HG02938 (cell line): ENCODE measurements at regions not wholly inside any gene's neighbourhood (a gene's known extent, or its start where the extent isn't known, plus 50 kb on each side); places are given as distances from the start of the nearest gene placed in this dataset.
"Not testable (repeated sequence)": the region's sequence is repeated elsewhere in the genome, so short reads cannot be mapped to it uniquely, and the experiment has no call there.

ENCODE experiments used
- ATAC-seq: cut with Tn5 transposase; IDR thresholded peaks from one replicate; pipeline ENCODE4 v1.9.1; 2021; ENCODE audit warnings: mild to moderate bottlenecking, moderate library complexity; ENCODE audit not compliant: unreplicated experiment

DNA sequence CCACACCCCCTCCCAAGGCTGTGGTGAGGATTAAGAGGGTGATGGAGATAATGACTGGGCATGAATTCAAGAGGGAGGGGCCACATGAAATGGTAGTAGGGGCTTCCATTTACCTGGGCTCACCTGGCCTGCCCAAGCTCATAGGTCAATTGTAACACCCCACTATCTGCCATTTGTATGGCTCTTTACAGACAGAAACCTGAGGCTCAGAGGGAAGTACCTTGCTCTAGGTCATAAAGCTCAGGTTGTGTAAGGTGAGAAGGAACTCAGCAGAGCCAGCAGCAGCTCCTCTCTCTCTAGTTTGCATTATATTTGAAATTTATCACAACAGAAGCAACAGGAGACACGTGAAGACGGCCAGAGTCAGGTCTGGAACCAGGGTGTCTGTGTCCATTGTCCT, 133.4 kb upstream of the ALDH1B1 start:
- no peak for ATAC-seq

GRCh38 chr9:38257626-38258215, 134.8 kb upstream of the ALDH1B1 start:
- no peak for ATAC-seq

GRCh38 chr9:38256461-38256860, 136.0 kb upstream of the ALDH1B1 start:
- ATAC-seq: no peak

GRCh38 chr9:38255599-38255998, 136.9 kb upstream of the ALDH1B1 start:
- no peak for ATAC-seq

DNA sequence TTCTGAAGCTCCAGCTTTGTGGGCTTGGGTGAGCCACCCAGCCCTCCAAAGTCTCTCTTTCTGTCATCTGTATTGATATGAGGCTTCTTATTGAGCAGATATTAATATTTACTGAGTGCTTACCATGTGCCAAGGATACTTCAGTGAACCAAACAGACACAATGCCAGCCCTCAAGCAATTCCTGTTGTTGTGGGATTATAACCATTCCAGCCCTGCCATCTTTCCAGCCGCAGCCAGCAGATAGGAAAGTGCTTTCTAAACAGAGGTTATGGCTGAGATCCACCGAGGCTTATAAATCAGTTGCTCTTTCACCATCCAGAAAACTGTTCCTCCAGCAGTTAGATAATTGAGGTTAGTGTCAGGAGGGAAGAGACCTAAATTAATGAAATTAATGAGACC, 137.7 kb upstream of the ALDH1B1 start:
- no peak for ATAC-seq

GRCh38 chr9:38254151-38254550, 138.4 kb upstream of the ALDH1B1 start:
- ATAC-seq: no peak

- no peak for ATAC-seq
Measured at GRCh38 chr9:38253200-38253599, 139.3 kb upstream of the ALDH1B1 start.

- ATAC-seq: no peak
Measured at GRCh38 chr9:38251036-38251860, 141.3 kb upstream of the ALDH1B1 start.

- no peak for ATAC-seq
Measured at GRCh38 chr9:38250279-38251035, 142.0 kb upstream of the ALDH1B1 start.

DNA sequence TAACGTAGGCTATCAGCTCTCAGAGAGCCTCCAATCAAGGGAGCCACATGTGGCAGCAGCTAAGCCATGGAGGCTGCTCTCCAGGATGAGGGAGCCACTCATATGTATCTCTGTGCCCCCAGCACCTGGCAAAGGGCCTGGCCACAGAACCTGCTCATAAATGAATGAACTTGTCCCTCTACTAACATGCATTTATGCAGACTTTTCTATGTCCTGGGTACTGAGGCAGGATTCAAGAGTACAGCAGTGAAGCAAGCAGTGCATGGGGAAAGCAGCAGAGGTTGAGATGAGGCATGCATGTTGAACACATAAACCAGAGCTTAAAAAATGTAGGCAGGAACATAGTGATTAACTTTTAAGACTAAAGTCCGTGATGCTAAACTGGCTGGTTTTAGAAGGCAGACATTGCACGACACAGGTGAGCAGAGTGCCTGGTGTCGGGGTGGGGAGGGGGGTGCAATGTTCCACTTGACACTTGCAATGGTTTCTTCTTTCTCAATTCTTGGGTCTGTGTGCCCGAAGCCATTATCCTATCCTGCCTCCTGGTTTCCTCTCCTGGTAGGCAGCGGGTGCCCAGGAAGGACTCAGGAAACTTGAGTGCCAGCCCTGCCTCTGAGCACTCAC, 142.8 kb upstream of the ALDH1B1 start:
- ATAC-seq: no peak

- ATAC-seq: no peak
Measured at GRCh38 chr9:38249049-38249448, 143.5 kb upstream of the ALDH1B1 start.

DNA sequence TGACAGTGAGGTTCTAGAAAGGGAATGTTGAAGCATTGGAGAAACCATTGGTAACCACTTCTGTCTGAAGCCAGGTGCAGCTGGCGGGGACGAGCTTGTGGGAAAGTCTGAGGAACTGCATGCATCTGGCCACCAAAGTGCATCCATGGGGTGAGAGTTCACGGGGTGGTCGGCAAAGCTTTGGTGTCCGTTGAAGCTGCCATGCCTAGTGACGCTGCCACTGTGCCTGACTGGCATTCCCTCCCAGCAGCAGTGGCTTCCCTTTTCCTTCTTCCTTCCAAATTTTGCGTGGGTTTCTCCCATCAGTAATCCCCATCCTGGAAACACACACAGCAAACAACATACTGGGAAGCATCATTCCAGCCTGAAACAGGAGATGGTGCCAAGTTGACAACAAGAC, 145.7 kb upstream of the ALDH1B1 start:
- ATAC-seq: no peak

GRCh38 chr9:38244971-38245370, 147.5 kb upstream of the ALDH1B1 start:
- no peak for ATAC-seq

- no peak for ATAC-seq
Measured at GRCh38 chr9:38243993-38244392, 148.5 kb upstream of the ALDH1B1 start.

GRCh38 chr9:38242151-38242550, 150.4 kb upstream of the ALDH1B1 start:
- not testable (repeated sequence) for ATAC-seq

- no peak for ATAC-seq
Measured at GRCh38 chr9:38240051-38240450, 152.5 kb upstream of the ALDH1B1 start.

DNA sequence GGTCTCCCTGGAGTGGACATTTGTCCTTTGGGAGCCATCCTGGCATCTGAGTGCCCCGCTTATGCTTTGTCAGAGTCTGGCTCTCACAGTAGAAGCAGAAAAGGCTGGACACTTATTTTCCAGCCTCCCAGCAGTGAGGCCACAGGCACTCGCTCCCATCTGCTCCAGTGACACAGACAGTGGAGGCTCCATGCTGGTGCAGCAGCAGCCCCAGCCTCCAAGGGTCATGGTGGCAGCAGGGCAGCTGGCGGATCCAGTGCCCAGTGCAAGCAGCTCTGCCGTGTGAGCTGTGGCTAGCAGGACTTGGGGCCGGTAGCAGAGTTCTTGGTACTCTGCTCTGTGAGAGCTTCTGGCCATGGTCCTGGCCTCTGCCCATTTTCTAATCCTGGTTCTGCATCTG, 157.3 kb upstream of the ALDH1B1 start:
- no peak for ATAC-seq

DNA sequence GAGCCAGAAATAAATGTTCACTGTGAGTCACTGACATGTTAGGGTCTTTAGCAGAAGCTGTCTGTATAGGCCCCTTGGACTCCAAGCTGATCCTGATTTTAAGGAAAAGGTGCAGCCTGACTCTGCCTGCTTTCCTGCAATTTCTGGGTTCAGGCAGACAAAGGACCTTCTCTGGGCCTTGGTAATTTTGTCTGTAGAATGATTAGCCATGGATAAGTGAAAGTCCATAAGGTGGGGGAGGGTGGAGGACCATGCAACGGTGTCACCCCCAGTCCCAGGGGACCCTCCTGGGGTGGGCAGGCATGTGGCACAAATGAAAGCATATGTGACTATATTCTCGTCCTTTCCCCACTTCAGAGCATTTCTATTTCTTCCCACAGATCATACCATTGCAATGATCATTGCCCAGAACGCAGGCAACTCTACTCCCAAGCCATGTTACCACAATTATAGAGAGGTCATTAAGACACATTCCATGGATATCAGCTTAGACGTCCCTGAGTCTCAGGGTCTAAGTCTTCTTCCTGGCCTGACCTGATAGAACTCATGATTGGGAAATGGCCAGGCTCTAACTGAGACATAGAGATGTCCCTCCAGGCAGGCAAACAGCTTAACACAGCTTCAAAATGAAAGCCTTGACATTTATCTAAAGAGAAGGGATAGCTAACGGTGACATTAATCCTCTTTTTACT, 157.9 kb upstream of the ALDH1B1 start:
- no peak for ATAC-seq

- ATAC-seq: no peak
Measured at GRCh38 chr9:38233796-38234355, 158.6 kb upstream of the ALDH1B1 start.

DNA sequence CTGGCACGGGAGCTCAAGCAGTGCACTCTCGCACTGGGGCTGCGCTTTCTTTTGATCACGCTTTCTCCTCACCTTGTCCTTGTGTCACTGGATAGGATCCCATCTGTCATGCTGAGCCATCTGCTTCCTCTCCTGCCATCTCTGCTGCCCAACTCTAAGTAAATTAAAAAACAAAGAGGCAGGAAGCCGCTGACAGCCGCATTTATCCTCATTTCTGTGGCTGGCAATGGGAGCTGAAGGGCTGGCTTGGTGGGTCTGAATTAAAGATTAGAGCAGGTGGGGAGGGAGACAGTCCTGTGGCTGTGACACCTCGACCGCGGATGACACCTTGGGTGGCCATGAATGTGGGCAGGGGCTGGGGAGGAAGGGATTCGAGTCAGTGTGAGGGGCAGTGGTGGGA, 159.2 kb upstream of the ALDH1B1 start:
- ATAC-seq: no peak

DNA sequence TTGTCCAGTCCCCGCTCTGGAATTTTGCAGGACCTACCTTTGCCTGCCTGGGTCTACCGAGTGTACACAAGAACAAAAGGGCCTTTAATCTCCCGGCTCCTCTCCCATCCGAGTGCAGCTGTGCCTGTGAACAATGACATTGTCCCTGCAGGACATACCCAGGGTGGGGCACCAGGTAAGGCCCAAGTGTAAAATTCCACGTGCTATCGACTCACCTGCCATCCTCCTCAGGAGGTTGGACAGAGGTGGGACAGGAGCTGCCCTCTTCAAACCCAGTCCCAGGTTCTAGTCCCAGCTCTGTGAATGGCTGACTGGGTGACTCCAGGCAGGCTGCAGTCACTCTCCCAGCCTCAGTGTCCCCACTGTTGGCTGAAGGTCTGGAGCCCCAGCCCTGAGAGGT, 159.6 kb upstream of the ALDH1B1 start:
- ATAC-seq: no peak
